Duodenal mucosa (tissue), 2 donors: ENCODE measurements at regions not wholly inside any gene's neighbourhood (a gene's known extent, or its start where the extent isn't known, plus 50 kb on each side); places are given as distances from the start of the nearest gene placed in this dataset.

Source experiments
- H3K27ac ChIP-seq: one replicate; pipeline ENCODE4 v1.7.0; 2013; ENCODE audit warnings: low read depth, low read length
- H3K27me3 ChIP-seq, 2 donors: one replicate each; pipeline ENCODE4 v1.7.0; 2013; ENCODE audit warnings: low read length in 2 of 2, control low read depth in 1 of 2; ENCODE audit not compliant: insufficient read depth in 2 of 2, control insufficient read depth in 1 of 2
- H3K36me3 ChIP-seq, 2 donors: one replicate each; pipeline ENCODE4 v1.7.0; 2013; ENCODE audit warnings: low read length in 2 of 2, control low read depth in 1 of 2; ENCODE audit not compliant: insufficient read depth in 2 of 2, control insufficient read depth in 1 of 2
- H3K4me1 ChIP-seq, 2 donors: one replicate each; pipeline ENCODE4 v1.7.0; 2013; ENCODE audit warnings: low read length in 2 of 2, control low read depth in 1 of 2; ENCODE audit not compliant: insufficient read depth in 2 of 2, control insufficient read depth in 1 of 2
- H3K4me3 ChIP-seq, 2 donors: one replicate each; pipeline ENCODE4 v1.7.0; 2013; ENCODE audit warnings: low read length in 2 of 2, low read depth in 1 of 2
- H3K9ac ChIP-seq, 2 donors: one replicate each; pipeline ENCODE4 v1.7.0; 2013; ENCODE audit warnings: low read length in 2 of 2, low read depth in 1 of 2
- H3K9me3 ChIP-seq, 2 donors: one replicate each; pipeline ENCODE4 v1.7.0; 2013; ENCODE audit warnings: low read length in 2 of 2, control low read depth in 1 of 2; ENCODE audit not compliant: control insufficient read depth in 1 of 2

GRCh38 chr2:191754103-191754502 is 76.2 kb downstream of the NABP1 start:
- no peak overlapping the region for H3K4me3 ChIP-seq
- H3K36me3 ChIP-seq, result no peaks in the 10 kb centered on the region
- no peaks in the 10 kb centered on the region for H3K9me3 ChIP-seq
- H3K27me3 ChIP-seq, result no peaks in the 10 kb centered on the region
- H3K9ac ChIP-seq, result no peak overlapping the region
- peaks cover 4% of the 10 kb centered on the region in 2 donors for H3K4me1 ChIP-seq
- H3K27ac ChIP-seq, result no peak overlapping the region

- Histone ChIP-seq H3K27me3 (no peaks in the 10 kb centered on the region), H3K9ac (no peak overlapping the region), H3K27ac (no peak overlapping the region), H3K9me3 (no peaks in the 10 kb centered on the region), H3K4me3 (no peak overlapping the region), H3K4me1 (peaks cover 4 to 5% of the 10 kb centered on the region in 2 donors), H3K36me3 (no peaks in the 10 kb centered on the region)
Measured at GRCh38 chr2:191756761-191757160, 78.8 kb downstream of the NABP1 start.

GRCh38 chr2:191757208-191757607 is 79.3 kb downstream of the NABP1 start:
- Histone ChIP-seq H3K9me3 (no peaks in the 10 kb centered on the region), H3K36me3 (no peaks in the 10 kb centered on the region), H3K4me1 (peaks cover 4 to 5% of the 10 kb centered on the region in 2 donors), H3K27ac (no peak overlapping the region), H3K27me3 (no peaks in the 10 kb centered on the region), H3K9ac (no peak overlapping the region), H3K4me3 (no peak overlapping the region)

- Histone ChIP-seq H3K9me3 (no peaks in the 10 kb centered on the region), H3K27me3 (no peaks in the 10 kb centered on the region), H3K36me3 (no peaks in the 10 kb centered on the region), H3K27ac (no peak overlapping the region), H3K4me3 (peak overlapping the region; percentile 9 to 26), H3K9ac (no peak overlapping the region), H3K4me1 (peaks cover 4 to 5% of the 10 kb centered on the region in 2 donors)
Measured at GRCh38 chr2:191758518-191759507, 80.9 kb downstream of the NABP1 start.

GRCh38 chr2:191759680-191760079 is 81.7 kb downstream of the NABP1 start:
- H3K27me3 ChIP-seq, result no peaks in the 10 kb centered on the region
- H3K36me3 ChIP-seq, result no peaks in the 10 kb centered on the region
- peaks cover 4 to 5% of the 10 kb centered on the region in 2 donors for H3K4me1 ChIP-seq
- no peak overlapping the region for H3K27ac ChIP-seq
- no peak overlapping the region for H3K9ac ChIP-seq
- H3K4me3 ChIP-seq, result no peak overlapping the region
- no peaks in the 10 kb centered on the region for H3K9me3 ChIP-seq

GRCh38 chr2:191760655-191761262 is 82.8 kb downstream of the NABP1 start:
- Histone ChIP-seq H3K36me3 (no peaks in the 10 kb centered on the region), H3K9me3 (no peaks in the 10 kb centered on the region), H3K4me1 (peaks cover 4 to 5% of the 10 kb centered on the region in 2 donors), H3K4me3 (no peak overlapping the region), H3K27me3 (no peaks in the 10 kb centered on the region), H3K9ac (no peak overlapping the region), H3K27ac (no peak overlapping the region)

- Histone ChIP-seq H3K27me3 (no peaks in the 10 kb centered on the region), H3K4me1 (no peaks in the 10 kb centered on the region), H3K4me3 (no peak overlapping the region), H3K9me3 (no peaks in the 10 kb centered on the region), H3K27ac (no peak overlapping the region), H3K9ac (no peak overlapping the region), H3K36me3 (no peaks in the 10 kb centered on the region)
Measured at GRCh38 chr2:191773136-191773535, 73.8 kb downstream of the CAVIN2 start.

GRCh38 chr2:191777351-191777750 is 69.5 kb downstream of the CAVIN2 start:
- no peak overlapping the region for H3K4me3 ChIP-seq
- no peaks in the 10 kb centered on the region for H3K27me3 ChIP-seq
- H3K4me1 ChIP-seq, result no peaks in the 10 kb centered on the region
- no peak overlapping the region for H3K9ac ChIP-seq
- H3K27ac ChIP-seq, result no peak overlapping the region
- no peaks in the 10 kb centered on the region for H3K36me3 ChIP-seq
- no peaks in the 10 kb centered on the region for H3K9me3 ChIP-seq

GRCh38 chr2:191778041-191778440 is 68.8 kb downstream of the CAVIN2 start:
- no peaks in the 10 kb centered on the region for H3K27me3 ChIP-seq
- H3K4me3 ChIP-seq, result no peak overlapping the region
- no peak overlapping the region for H3K27ac ChIP-seq
- no peaks in the 10 kb centered on the region for H3K9me3 ChIP-seq
- no peaks in the 10 kb centered on the region for H3K36me3 ChIP-seq
- no peak overlapping the region for H3K9ac ChIP-seq
- H3K4me1 ChIP-seq, result no peaks in the 10 kb centered on the region

GRCh38 chr2:191782351-191782750 is 64.5 kb downstream of the CAVIN2 start:
- no peaks in the 10 kb centered on the region for H3K27me3 ChIP-seq
- H3K4me1 ChIP-seq, result no peaks in the 10 kb centered on the region
- no peak overlapping the region for H3K27ac ChIP-seq
- no peak overlapping the region for H3K9ac ChIP-seq
- H3K4me3 ChIP-seq, result no peak overlapping the region
- H3K36me3 ChIP-seq, result no peaks in the 10 kb centered on the region
- H3K9me3 ChIP-seq, result no peaks in the 10 kb centered on the region
